ENCODE measurements at regions not wholly inside any gene's neighbourhood (a gene's known extent, or its start where the extent isn't known, plus 50 kb on each side); places are given as distances from the start of the nearest gene placed in this dataset.
"Not testable (repeated sequence)": the region's sequence is repeated elsewhere in the genome, so short reads cannot be mapped to it uniquely, and the experiment has no call there.

DNA sequence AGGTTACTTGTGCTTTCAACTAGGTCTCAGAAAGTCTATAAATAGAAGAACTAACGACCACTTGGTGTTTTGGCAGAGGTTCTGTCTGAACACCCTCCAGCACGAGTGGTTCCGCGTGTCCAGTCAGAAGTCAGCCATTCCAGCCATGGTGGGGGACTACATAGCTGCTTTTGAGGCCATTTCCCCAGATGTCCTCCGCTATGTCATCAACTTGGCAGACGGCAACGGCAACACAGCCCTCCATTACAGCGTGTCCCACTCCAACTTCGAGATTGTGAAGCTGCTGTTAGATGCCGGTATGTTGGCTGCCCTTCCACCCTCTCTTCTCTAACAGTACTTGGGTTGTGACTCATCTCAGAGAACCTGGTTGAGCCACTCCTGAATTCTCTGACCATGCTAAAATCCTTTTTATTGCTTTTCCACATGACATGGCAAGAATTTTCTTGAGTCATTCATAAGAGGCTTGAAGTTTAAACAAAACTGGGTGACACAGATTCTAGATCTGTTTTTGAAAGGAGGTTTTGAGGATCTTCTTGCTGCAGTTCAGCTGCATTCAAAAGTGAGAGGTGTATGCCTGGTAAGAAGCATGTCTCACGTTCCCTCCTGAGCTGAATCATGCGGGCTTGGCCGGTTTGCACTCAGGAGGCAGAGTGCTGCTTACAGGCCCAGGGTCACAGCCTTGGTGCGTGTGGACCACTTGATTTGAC, 103.1 kb upstream of the DMRT1 start:
- in situ Hi-C loops (cut with MboI; ENCODE audit: low sequenced_read_pairs): no loop called here

GRCh38 chr9:739362-739761, 102.1 kb upstream of the DMRT1 start:
- in situ Hi-C loops (cut with MboI; ENCODE audit: low sequenced_read_pairs): no loop called here

DNA sequence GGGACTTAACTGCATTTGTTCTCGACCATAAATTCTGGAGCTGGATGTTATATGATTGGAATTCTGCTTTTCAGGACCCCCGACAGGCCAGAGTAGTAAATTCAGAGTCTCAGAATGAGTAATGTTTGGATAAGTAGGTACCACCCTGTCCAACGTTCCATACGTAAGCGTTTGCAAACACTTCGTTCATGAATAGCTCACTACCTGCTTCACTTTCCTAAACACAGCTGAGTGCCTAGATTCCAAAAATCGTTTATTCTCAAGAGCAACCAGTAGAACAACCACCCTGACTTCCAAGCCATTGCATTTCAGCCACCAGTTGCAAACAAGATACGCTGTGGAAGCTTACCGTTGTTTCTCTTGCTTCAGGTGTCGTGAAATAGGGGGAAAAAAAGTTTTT, 101.3 kb upstream of the DMRT1 start:
- in situ Hi-C loops (cut with MboI; ENCODE audit: low sequenced_read_pairs): no loop called here

- in situ Hi-C loops (cut with MboI; ENCODE audit: low sequenced_read_pairs): no loop called here
Measured at GRCh38 chr9:742104-742503, 99.4 kb upstream of the DMRT1 start.

DNA sequence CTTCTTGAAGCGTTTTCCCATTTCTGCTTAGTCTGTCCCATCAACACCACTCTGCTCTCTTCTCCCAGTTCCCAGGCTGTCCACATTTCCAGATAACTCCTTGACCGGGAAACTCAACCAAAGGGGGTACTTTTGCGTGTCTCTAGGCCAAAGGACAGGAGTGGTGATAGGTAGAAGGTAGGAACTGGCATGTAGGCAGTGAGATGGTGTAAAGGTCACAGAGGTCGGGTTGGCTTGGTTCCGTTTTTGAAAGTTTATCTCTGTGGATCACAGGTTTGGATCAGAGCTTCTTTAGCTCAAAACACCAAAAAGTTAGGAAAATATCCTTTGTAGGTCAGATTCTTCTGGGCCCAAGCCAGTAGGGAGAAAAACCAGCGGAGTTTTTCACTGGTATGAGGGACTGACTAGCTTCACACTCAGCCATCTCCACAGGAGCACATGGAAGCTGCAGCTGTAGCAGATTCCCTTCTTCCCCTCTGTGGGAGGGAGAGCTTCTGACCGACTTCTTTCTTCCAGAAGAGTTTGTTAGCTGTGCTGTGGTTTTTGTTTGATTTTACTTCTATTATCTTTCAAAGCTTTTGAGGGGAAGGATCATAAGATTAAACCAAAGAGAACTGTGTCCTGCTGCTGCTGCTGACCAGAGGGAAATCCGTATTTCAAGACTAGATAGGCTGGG, 98.4 kb upstream of the DMRT1 start:
- in situ Hi-C loops (cut with MboI; ENCODE audit: low sequenced_read_pairs): no loop called here

DNA sequence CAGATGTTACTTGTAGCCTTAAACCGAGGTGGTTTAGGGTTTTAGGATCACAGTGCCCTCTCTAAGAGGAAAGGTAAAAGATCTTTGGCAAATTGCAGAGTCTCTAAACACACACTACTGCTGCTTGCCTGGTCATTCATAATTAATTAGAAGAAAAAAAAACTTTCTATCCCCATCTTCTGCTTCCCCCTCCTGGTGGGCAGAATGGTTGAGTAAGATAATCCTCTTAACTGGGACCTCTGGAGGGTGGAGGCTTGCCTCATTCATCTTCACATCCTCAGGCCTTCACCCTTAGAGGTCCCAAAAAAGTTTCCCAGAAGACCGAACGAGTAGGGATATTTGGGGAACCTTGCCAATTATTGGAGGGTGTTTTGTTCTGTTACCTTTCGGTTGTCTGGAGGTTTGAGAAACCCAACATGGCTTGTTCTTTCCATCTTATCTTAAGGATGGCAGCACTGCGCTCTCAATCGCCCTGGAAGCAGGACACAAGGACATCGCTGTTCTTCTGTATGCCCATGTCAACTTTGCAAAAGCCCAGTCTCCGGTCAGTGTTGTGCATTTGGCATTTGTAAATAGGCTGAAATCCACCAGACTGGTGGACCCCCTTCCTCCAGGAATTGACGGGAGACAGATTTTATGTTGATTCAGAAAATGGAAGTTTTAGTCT, 97.3 kb upstream of the DMRT1 start:
- in situ Hi-C loops (cut with MboI; ENCODE audit: low sequenced_read_pairs): no loop called here

DNA sequence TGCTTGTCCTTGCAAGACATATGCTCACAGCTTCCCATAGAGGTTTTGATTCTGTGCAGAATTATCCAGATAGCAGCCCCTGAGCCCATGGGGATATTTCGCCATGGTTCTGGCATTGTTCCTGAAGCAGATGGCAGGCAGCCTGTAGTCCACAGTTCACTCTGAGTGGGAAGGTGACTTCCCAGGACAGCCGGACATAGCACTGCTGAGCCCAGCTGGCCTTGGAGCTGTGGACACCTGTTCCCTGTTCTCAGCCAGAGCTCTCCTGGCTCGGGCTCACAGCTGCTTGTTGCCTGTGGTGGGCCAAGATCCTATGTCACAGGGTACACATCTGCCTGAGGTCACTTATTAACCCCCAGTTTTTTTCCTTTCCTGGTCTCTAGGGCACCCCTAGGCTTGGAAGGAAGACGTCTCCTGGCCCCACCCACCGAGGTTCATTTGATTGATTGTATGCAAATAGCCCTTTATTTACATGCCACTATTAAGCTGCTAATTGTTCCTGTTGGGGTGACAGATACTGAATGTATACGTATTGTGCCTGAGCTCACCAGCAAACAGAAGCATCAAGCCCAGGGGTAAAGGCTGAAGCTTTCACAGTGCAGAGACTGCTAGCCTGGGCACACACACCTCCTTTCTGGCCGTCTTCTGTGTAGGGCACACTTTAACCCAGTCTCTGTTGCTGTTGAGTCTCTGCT, 96.6 kb upstream of the DMRT1 start:
- in situ Hi-C loops (cut with MboI; ENCODE audit: low sequenced_read_pairs): no loop called here

DNA sequence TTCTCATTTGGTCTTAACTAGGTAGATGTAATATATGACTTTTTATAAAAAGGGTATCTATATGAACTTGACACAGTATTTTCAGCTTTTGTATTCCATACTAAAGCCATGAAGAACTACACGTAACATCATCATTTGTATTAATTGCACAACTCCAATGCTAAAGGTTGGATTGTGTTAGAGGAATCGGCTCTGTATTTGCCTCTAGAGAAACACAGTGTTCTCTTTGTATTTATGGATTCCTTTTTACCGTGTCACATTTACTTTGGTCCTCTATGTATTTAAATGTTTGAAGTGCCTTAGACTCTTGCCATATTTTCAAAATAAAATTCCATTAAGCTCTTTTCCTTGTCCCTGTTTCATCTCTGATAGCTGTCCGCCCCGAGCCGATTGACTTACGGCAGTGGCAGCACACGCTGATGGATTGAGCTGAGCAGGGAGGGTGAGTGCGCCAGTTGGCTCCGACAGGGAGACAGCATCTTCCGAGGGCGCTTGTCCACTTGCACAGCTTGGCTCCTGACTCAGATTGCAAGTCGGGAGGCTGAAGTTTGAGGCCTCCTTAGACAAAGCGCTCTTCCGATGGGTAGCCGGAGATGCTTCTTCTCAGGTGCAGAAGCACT, 95.6 kb upstream of the DMRT1 start:
- in situ Hi-C loops (cut with MboI; ENCODE audit: low sequenced_read_pairs): no loop called here

- in situ Hi-C loops (cut with MboI; ENCODE audit: low sequenced_read_pairs): no loop called here
Measured at GRCh38 chr9:746661-747434, 94.6 kb upstream of the DMRT1 start.

DNA sequence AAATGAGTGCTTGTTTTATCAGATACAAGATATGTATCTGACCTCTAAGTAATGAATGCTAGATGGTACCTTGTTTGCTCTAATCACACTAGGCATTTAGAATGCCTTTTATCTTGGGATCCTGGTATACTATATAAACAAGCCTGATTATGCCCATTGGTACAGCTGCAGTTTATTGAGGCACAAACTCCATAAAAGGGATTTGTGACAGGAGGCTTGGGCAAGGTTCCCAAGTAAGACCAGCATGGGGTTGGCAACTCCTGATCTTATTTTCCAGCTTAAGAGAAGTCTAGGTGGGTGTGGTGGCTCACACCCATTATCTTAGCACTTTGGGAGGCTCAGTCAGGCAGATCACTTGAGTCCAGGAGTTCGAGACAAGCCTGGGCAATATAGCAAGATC, 93.9 kb upstream of the DMRT1 start:
- in situ Hi-C loops (cut with MboI; ENCODE audit: low sequenced_read_pairs): no loop called here

- in situ Hi-C loops (cut with MboI; ENCODE audit: low sequenced_read_pairs): no loop called here
Measured at GRCh38 chr9:748861-749497, 92.5 kb upstream of the DMRT1 start.

DNA sequence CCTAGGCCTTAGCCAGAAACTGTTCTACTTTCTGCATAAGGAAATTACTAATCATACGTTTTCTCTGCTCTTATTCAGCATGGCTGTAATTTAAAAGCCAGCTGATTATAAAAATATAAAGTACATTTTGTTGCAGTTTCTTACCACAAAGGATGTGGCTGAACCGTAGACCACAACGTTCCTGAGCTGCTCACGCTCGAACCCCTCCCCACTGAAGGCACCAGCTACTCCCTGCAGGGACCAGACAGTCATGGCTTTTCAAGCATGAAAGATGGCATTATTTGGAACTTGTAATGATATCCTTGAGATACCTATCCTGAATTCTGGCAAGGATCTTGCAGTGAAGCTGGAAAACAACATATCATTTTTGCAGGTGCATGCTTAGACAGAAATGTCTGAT, 91.8 kb upstream of the DMRT1 start:
- in situ Hi-C loops (cut with MboI; ENCODE audit: low sequenced_read_pairs): no loop called here

- in situ Hi-C loops (cut with MboI; ENCODE audit: low sequenced_read_pairs): no loop called here
Measured at GRCh38 chr9:750249-750967, 91.1 kb upstream of the DMRT1 start.

DNA sequence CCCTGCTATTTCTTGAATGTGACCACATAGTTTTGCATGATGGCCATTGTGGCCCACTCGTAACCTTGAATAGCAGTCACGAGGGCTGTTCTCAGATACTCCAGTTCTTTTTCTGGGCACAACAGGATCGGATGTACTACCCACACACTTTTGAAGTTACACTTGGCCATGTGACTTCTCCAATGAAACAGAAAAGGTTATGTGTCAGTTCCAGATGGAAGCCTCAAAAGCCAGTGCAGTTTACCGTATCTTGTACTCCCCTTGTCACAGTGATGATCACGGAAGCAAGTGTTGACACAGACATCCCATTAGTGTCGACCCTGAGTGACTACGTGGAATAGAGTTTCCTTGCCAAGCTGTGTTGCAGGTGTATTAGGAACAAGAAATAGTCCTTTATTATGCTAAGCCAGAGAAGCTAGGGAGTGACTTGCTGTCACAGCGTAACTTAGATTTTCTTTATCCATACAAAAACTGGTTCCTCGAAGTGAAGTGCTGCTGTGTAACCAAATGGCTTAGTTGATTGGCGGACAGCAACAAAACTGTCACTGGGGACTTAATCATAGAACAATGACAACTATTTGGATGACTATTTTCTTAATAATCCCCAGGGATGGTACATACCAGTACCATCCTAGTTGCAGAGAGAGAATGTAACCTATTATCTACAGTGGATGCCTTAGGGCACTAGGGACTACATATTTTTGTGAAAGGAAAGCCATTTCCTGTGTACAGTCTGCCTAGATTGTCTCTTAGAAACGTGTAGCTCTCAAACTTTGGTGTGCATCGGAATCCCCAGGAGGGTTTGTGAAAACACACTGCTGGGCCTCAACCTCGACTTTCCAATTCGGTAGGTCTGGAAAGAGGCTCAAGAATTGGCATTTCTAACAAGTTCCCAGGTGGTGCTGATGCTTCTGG, 90.1 kb upstream of the DMRT1 start:
- in situ Hi-C loops (cut with MboI; ENCODE audit: low sequenced_read_pairs): no loop called here

DNA sequence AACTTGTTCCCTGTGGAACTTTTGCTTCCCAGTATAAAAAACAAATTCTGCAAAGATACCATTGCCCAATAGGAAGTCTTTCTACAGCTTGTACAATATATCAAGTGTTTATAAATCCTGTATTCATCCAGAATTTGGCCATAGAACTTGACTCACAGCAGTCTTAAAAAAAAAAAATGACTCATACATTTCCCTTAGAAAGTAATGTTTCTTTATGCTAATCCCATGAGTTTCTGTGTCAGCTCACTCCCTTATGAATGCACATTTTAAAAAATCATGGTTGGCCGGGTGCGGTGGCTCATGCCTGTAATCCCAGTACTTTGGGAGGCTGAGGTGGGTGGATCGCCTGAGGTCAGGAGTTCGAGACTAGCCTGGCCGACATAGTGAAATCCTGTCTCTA, 89.3 kb upstream of the DMRT1 start:
- in situ Hi-C loops (cut with MboI; ENCODE audit: low sequenced_read_pairs): no loop called here

GRCh38 chr9:752681-753200, 88.8 kb upstream of the DMRT1 start:
- in situ Hi-C loops (cut with MboI; ENCODE audit: low sequenced_read_pairs): no loop called here

- in situ Hi-C loops (cut with MboI; ENCODE audit: low sequenced_read_pairs): not testable (repeated sequence)
Measured at GRCh38 chr9:753734-754133, 87.8 kb upstream of the DMRT1 start.
